ENCODE measurements at regions not wholly inside any gene's neighbourhood (a gene's known extent, or its start where the extent isn't known, plus 50 kb on each side); places are given as distances from the start of the nearest gene placed in this dataset.

DNA sequence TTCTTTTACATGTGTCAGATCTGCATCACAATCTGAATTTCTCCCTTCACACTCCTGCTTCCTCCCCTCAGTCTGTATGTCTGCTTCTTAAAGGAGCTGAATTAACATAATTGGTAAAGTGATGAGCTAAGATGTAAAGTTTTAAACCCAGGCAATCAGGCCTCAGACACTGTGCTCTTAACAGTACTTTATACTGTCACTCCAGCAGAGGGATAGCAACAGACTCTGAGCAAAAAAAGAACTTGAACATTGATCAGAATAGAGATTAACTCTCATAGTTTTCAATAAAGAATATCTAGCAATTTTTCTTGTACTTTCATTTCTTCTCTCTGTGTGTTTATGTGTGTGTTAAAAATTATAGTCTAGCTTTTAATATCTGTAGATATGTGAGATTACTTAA, 110.3 kb downstream of the DUSP10 start:
- H3K27me3 ChIP-seq (ENCODE audit: insufficient read depth, low read length), result no peaks in the 10 kb centered on the region
- FAIRE-seq, result no peak
- Mint-ChIP-seq H3K9me3 (ENCODE audit: unreplicated experiment) (no peaks in the 10 kb centered on the region), H3K27me3 (ENCODE audit: low read depth, unreplicated experiment) (peaks cover 4% of the 10 kb centered on the region), H3K36me3 (ENCODE audit: low read depth, unreplicated experiment) (no peaks in the 10 kb centered on the region), H3K4me1 (ENCODE audit: low read depth, unreplicated experiment) (peaks cover 3% of the 10 kb centered on the region), H3K27ac (ENCODE audit: unreplicated experiment) (no peak overlapping the region), H3K4me3 (ENCODE audit: unreplicated experiment) (no peak overlapping the region)
- TF ChIP-seq CTCF (IDR thresholded peaks at IDR 0.05; ENCODE audit: insufficient read depth, low read depth, low read length) (no peak), EZH2 (IDR thresholded peaks at IDR 0.05; ENCODE audit: insufficient read depth, low read length) (no peak)
- no peak overlapping the region for H3K27ac ChIP-seq (ENCODE audit: low read depth, low read length)
- H3K9me3 ChIP-seq (ENCODE audit: insufficient read depth, low read depth, low read length), result no peaks in the 10 kb centered on the region
- H4K20me1 ChIP-seq (ENCODE audit: insufficient read depth, low read length), result no peaks in the 10 kb centered on the region
- no peaks in the 10 kb centered on the region for H3K4me1 ChIP-seq (ENCODE audit: insufficient read depth, low read length)
- H3K4me2 ChIP-seq (ENCODE audit: low read length), result no peak overlapping the region
- no peak overlapping the region for H3K9ac ChIP-seq (ENCODE audit: low read length)
- H3K36me3 ChIP-seq (ENCODE audit: insufficient read depth, low read length), result no peaks in the 10 kb centered on the region
- no peak overlapping the region for H3K4me3 ChIP-seq (ENCODE audit: insufficient read depth, low read depth, low read length)
- H3K79me2 ChIP-seq (ENCODE audit: insufficient read depth, low read length), result no peaks in the 10 kb centered on the region
- no peak for DNase-seq (ENCODE audit: low read depth)
- no peak overlapping the region for H2AFZ ChIP-seq (ENCODE audit: low read depth, low read length)

DNA sequence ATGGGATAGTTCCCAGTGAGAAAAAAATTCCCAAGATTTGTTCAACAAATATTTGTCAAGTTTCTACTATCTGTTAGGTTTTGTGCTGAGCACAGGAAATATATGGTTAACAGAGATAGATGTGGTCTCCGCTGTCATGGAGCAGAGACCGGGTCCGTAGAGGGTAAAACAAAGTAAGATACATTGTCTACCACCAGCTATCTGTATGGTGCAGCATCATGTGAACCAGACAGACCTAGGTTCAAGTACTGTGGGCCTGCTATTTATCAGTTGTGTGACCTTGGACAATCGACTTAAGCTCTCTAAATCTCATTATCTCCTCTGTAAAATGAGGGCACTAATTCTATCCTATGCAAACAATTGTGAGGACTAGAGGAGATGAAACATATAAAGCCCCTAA, 109.8 kb downstream of the DUSP10 start:
- Histone ChIP-seq H4K20me1 (ENCODE audit: insufficient read depth, low read length) (no peaks in the 10 kb centered on the region), H3K27ac (ENCODE audit: low read depth, low read length) (no peak overlapping the region), H3K4me1 (ENCODE audit: insufficient read depth, low read length) (no peaks in the 10 kb centered on the region), H3K79me2 (ENCODE audit: insufficient read depth, low read length) (no peaks in the 10 kb centered on the region), H2AFZ (ENCODE audit: low read depth, low read length) (no peak overlapping the region), H3K9me3 (ENCODE audit: insufficient read depth, low read depth, low read length) (no peaks in the 10 kb centered on the region), H3K27me3 (ENCODE audit: insufficient read depth, low read length) (no peaks in the 10 kb centered on the region), H3K4me3 (ENCODE audit: insufficient read depth, low read depth, low read length) (no peak overlapping the region), H3K9ac (ENCODE audit: low read length) (no peak overlapping the region), H3K36me3 (ENCODE audit: insufficient read depth, low read length) (no peaks in the 10 kb centered on the region), H3K4me2 (ENCODE audit: low read length) (no peak overlapping the region)
- Mint-ChIP-seq H3K9me3 (ENCODE audit: unreplicated experiment) (no peaks in the 10 kb centered on the region), H3K4me1 (ENCODE audit: low read depth, unreplicated experiment) (peaks cover 3% of the 10 kb centered on the region), H3K27ac (ENCODE audit: unreplicated experiment) (no peak overlapping the region), H3K36me3 (ENCODE audit: low read depth, unreplicated experiment) (no peaks in the 10 kb centered on the region), H3K27me3 (ENCODE audit: low read depth, unreplicated experiment) (peaks cover 4% of the 10 kb centered on the region), H3K4me3 (ENCODE audit: unreplicated experiment) (no peak overlapping the region)
- DNase-seq (ENCODE audit: low read depth) (no peak), FAIRE-seq (no peak)
- TF ChIP-seq CTCF (IDR thresholded peaks at IDR 0.05; ENCODE audit: insufficient read depth, low read depth, low read length) (no peak), EZH2 (IDR thresholded peaks at IDR 0.05; ENCODE audit: insufficient read depth, low read length) (no peak)

DNA sequence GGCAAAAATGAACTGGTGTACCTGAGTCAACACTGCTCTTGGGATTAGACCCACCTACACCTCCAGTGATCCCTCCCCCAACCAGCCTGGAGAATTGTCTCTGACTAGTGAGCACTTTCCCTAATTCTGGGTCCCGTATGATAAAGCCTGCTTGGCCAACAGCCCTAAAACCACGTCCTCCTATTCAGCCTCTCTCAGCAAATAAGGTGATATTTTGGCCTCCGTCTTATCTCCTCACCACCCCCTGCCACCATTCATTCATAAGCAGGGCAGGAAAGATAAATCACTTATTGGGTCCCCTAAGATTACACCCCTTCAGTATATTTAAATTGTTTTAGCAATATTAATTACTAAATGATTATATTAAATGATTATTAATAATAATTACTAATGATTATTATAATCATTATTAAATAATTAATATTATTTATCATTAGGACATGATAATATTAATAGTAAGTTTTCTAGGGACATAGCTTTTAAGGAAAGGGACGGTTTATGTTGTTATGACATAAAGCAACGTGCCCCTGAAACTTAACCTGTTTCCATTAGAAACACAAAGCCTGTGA, 108.0 kb downstream of the DUSP10 start:
- Histone ChIP-seq H3K27ac (ENCODE audit: low read depth, low read length) (no peak overlapping the region), H3K4me2 (ENCODE audit: low read length) (no peak overlapping the region), H3K9ac (ENCODE audit: low read length) (no peak overlapping the region), H4K20me1 (ENCODE audit: insufficient read depth, low read length) (no peaks in the 10 kb centered on the region), H3K79me2 (ENCODE audit: insufficient read depth, low read length) (no peaks in the 10 kb centered on the region), H3K4me1 (ENCODE audit: insufficient read depth, low read length) (no peaks in the 10 kb centered on the region), H3K36me3 (ENCODE audit: insufficient read depth, low read length) (no peaks in the 10 kb centered on the region), H3K27me3 (ENCODE audit: insufficient read depth, low read length) (no peaks in the 10 kb centered on the region), H3K4me3 (ENCODE audit: insufficient read depth, low read depth, low read length) (no peak overlapping the region), H3K9me3 (ENCODE audit: insufficient read depth, low read depth, low read length) (no peaks in the 10 kb centered on the region), H2AFZ (ENCODE audit: low read depth, low read length) (no peak overlapping the region)
- FAIRE-seq (no peak), DNase-seq (ENCODE audit: low read depth) (no peak)
- H3K4me3 Mint-ChIP-seq (ENCODE audit: unreplicated experiment), result no peak overlapping the region
- H3K4me1 Mint-ChIP-seq (ENCODE audit: low read depth, unreplicated experiment), result peaks cover 3% of the 10 kb centered on the region
- peaks cover 4% of the 10 kb centered on the region for H3K27me3 Mint-ChIP-seq (ENCODE audit: low read depth, unreplicated experiment)
- no peak overlapping the region for H3K27ac Mint-ChIP-seq (ENCODE audit: unreplicated experiment)
- no peaks in the 10 kb centered on the region for H3K36me3 Mint-ChIP-seq (ENCODE audit: low read depth, unreplicated experiment)
- TF ChIP-seq EZH2 (IDR thresholded peaks at IDR 0.05; ENCODE audit: insufficient read depth, low read length) (no peak), CTCF (IDR thresholded peaks at IDR 0.05; ENCODE audit: insufficient read depth, low read depth, low read length) (no peak)
- no peaks in the 10 kb centered on the region for H3K9me3 Mint-ChIP-seq (ENCODE audit: unreplicated experiment)

All from astrocyte (in vitro differentiated cells and primary cell).